Colon (tissue), 2 donors: ENCODE measurements at regions not wholly inside any gene's neighbourhood (a gene's known extent, or its start where the extent isn't known, plus 50 kb on each side); places are given as distances from the start of the nearest gene placed in this dataset.

Experiments used
- FAIRE-seq: peaks from 2 replicates; lab custom pipeline; 2012; peaks lifted over from hg19 to GRCh38; lab: Jason Lieb, UNC
- donor health status: control.
- donor health status: control.

GRCh38 chr1:34270181-34270580 is 93.5 kb downstream of the C1orf94 start:
- FAIRE-seq = no peak

- FAIRE-seq = no peak
These were observed 95.4 kb downstream of the C1orf94 start for GRCh38 chr1:34272152-34272551.

- no peak for FAIRE-seq
These were observed 98.4 kb downstream of the C1orf94 start for GRCh38 chr1:34275150-34275549.

GRCh38 chr1:34276606-34277005 is 99.9 kb downstream of the C1orf94 start:
- no peak for FAIRE-seq

GRCh38 chr1:34277150-34277549 is 100.4 kb downstream of the C1orf94 start:
- no peak for FAIRE-seq

- no peak for FAIRE-seq
These were observed 101.5 kb downstream of the C1orf94 start for GRCh38 chr1:34278211-34278610.

- no peak for FAIRE-seq
These were observed 103.3 kb downstream of the C1orf94 start for GRCh38 chr1:34279971-34280370.

GRCh38 chr1:34280509-34280908 is 103.8 kb downstream of the C1orf94 start:
- no peak for FAIRE-seq

- no peak for FAIRE-seq
These were observed 106.4 kb downstream of the C1orf94 start for GRCh38 chr1:34283142-34283541.

GRCh38 chr1:34286511-34286910 is 109.8 kb downstream of the C1orf94 start:
- no peak for FAIRE-seq

- FAIRE-seq = no peak
These were observed 114.1 kb downstream of the C1orf94 start for GRCh38 chr1:34290831-34291230.

GRCh38 chr1:34292472-34292871 is 115.8 kb downstream of the C1orf94 start:
- no peak for FAIRE-seq

GRCh38 chr1:34296059-34296458 is 119.4 kb downstream of the C1orf94 start:
- FAIRE-seq = no peak

GRCh38 chr1:34302798-34303197 is 126.1 kb downstream of the C1orf94 start:
- FAIRE-seq = no peak

- FAIRE-seq = no peak
These were observed 126.5 kb downstream of the C1orf94 start for GRCh38 chr1:34303218-34303617.

- FAIRE-seq = no peak
These were observed 129.9 kb downstream of the C1orf94 start for GRCh38 chr1:34306568-34306967.

GRCh38 chr1:34312359-34312758 is 135.7 kb downstream of the C1orf94 start:
- FAIRE-seq = no peak

GRCh38 chr1:34315974-34316373 is 139.3 kb downstream of the C1orf94 start:
- no peak for FAIRE-seq

- FAIRE-seq = no peak
These were observed 140.1 kb downstream of the C1orf94 start for GRCh38 chr1:34316773-34317172.

GRCh38 chr1:34319218-34319617 is 142.5 kb downstream of the C1orf94 start:
- no peak for FAIRE-seq

- FAIRE-seq = no peak
These were observed 143.5 kb downstream of the C1orf94 start for GRCh38 chr1:34320053-34320669.

- FAIRE-seq = no peak
These were observed 146.3 kb downstream of the C1orf94 start for GRCh38 chr1:34322969-34323368.

- no peak for FAIRE-seq
These were observed 148.3 kb downstream of the C1orf94 start for GRCh38 chr1:34324879-34325440.

GRCh38 chr1:34328281-34328799 is 151.6 kb downstream of the C1orf94 start:
- no peak for FAIRE-seq
